NOMO-1 (cell line): ENCODE measurements at regions not wholly inside any gene's neighbourhood (a gene's known extent, or its start where the extent isn't known, plus 50 kb on each side); places are given as distances from the start of the nearest gene placed in this dataset.

ENCODE experiments used
- DNase-seq, 2 experiments: peaks; one replicate each; lab custom pipeline; 2025; ENCODE audit not compliant: unreplicated experiment in 2 of 2; lab: John Stamatoyannopoulos, UW

GRCh38 chr2:17012297-17012696, 346.7 kb upstream of the CYRIA start:
- DNase-seq, result no peak

DNA sequence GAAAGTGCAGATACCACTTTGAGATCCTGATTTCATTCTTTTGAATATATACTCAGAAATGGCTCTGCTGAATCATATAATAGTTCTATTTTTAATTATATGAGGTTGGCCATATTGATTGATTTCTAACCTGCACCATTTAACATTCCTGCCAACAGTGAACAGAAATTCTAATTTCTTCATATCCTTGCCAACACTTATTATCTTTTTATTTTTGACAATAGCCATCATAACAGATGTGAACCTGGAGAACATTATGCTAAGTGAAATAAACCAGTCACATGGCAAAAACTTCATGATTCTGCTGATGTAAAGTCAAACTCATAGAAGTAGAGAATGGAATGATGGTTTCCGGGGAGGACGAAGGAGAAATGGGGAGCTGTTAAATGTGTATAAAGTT, 344.5 kb upstream of the CYRIA start:
- DNase-seq, result no peak

DNA sequence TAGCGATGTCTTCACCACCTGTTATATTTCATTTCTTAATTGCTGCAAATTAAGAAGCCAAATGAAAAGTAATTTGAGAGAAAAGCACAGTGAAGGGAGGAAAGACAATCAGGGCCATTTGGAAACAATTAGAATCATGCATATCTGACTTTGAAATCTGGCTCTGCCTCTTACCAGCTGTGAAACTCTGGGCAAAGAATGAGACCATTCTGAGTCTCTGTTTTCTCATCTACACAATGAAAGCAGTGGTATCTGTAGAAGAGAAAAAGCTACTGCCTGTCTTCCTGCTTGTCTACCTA, 334.5 kb upstream of the CYRIA start:
- no peak for DNase-seq

DNA sequence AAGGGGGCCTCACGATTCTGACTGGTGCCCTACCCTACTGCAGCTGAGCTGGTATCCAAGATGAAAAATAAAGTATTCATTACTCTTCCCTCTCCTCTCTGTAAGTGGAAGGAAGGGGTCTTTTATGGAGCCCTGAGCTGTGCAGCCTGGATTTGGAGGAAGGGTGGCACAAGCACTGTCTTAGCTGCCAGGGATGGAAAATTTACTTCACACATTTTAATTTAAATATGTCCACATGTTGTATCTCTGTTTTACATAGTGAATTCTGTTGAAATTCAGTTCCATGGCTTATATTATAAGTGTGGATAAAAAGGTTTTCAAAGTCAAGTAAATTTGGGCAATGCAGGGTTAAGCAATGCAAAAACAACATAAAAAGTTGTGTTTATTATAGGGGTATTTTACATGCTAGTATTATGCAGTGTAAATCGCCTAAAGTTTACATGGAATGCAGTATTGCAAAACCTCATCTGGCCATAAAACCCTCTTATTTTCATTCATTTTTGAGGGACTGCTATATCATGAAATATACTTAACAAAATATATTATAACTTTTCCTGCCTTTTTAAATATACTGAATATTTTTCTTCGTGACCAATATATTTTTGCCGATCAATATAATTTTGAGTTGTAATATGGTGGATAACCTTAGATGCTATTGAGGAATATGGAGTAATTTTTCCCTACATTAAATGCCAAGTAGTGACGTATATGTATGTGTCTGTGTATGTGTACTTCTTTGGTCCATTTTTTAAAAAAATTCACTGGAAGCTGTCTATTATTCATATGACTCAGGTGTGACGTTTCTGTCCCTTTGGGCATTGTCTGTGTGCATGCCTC, 333.9 kb upstream of the CYRIA start:
- no peak for DNase-seq

DNA sequence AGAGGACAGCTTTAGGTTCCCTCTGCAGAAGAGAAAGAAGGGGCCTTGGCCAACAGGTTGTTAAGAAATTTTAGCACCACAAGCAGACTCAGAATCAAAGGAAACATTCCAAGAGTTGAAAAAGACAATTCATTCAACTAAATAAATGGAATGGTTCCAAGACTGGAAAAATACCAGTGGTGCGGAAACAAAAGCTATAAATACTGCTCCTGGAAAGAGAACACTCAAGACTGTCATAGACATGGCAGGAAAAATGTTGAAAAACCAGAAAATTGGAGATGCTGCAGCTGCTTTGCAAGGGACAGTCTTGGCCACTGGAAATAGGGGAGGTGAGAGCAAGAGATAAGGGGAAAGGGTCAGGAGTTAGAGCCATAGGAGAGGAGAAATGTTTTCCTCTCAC, 312.7 kb upstream of the CYRIA start:
- DNase-seq, result no peak

GRCh38 chr2:16974688-16975087, 309.1 kb upstream of the CYRIA start:
- DNase-seq, result no peak

DNA sequence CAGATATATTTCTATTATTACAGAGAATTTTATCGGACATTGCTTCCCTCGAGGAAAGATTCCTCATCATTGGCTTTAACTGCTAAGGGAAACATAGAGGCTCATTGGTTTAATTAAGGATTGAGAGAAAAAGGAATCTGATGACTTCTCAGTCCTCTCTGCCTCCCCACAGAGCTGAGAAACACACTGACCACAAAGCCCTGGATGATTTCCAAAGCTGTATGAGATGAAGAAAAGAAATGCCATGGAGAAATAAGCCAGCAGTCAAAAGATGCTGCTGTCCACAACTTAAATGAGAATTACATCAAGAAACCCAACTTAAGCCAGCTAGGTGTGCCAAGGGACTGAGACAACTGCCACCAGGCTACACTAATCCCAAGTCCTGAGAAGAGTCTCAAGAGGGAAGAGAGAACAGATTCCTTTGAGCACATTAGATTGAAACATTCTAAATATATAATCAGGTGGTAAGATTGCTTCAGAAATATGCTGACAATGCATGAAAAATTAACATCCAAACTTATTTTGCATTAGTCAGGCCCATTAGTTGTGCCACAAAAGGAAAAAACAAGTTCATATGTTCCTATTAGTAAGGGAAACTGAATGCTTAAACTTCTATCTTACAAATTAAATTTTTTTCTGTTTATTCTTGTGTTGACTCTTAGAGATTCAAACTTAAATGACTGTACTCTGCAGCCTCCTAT, 308.1 kb upstream of the CYRIA start:
- no peak for DNase-seq

DNA sequence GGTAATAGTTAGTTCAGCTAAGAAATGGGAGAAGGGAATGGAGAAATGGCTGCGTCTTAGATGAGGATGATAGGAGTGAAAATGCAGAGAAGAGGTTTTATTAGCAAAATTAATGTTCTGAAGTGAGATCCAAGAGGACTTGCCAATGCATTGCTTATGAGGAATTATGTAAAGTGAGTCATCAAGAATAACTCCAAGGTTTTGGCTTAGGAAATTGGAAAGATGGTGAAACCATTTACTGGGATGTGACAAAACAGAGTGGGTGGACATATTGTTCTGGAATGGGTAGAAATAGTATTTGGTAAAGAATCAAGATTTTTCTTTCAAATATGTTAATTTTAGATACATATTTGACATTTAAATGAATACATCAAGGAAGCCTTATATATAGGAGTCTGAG, 306.6 kb upstream of the CYRIA start:
- DNase-seq, result no peak

- no peak for DNase-seq
Observed at GRCh38 chr2:16971722-16972234, 306.1 kb upstream of the CYRIA start.

- DNase-seq, result peak in 1 of 2 experiments; percentile 13
Observed at GRCh38 chr2:16970948-16971347, 305.3 kb upstream of the CYRIA start.

GRCh38 chr2:16962505-16962904, 296.9 kb upstream of the CYRIA start:
- DNase-seq, result no peak

DNA sequence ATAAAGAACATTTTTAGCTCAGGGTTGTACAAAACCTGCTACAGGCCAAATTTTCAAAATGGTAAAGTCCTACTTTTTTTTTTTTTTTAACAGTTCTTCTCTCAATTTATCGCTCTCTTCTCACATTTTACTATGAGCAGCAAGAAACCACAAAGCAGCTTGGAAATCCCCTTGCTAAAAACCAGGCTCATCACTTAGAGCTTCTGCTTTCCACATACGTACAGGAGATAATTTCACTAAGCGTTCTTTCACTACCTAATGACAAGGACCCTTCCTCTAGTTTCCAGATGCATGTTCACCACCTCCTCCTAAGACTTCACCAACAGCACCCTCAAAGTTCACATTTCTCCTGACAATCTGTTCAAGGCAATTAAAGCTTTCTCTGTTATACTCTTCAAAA, 294.9 kb upstream of the CYRIA start:
- no peak for DNase-seq

DNA sequence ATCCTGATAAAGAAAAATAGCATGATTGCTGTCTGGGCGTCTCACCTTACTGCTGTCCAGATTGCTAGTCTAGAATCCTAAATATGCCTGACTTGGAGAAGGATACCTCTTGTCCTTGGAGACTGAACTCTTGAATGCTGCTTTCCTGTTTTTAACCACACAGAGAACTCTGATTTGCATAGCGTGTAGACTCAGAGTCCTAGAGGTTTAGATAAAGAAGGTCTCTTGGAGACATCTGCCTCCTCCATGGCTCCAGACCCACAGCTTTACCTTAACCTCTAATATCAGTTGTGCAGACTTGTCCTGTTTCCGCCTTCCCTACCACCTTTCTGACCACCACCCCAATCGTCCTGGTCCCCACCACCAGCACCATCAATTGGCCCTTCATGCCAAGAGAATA, 292.6 kb upstream of the CYRIA start:
- no peak for DNase-seq

- DNase-seq, result no peak
Observed at GRCh38 chr2:16952805-16953204, 287.2 kb upstream of the CYRIA start.

- no peak for DNase-seq
Observed at GRCh38 chr2:16952368-16952767, 286.7 kb upstream of the CYRIA start.

DNA sequence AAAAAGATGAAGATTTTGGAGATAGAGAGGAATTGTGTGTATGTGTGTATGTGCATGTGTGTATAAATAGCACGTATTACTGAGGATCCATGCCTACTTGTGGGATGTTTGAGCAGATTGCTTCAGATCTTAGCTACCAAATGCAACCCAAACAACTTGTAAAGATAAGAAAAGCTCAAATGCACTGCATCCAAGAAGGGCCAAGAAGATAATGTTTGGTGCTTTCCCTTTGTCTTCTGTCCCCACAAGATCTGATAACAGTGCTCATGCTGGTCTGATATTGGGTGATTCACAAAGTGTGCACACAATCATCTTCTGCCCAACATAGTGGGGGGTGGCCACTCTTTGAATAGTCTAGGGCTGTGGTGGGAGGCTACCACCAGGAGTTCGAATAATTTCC, 284.8 kb upstream of the CYRIA start:
- DNase-seq, result no peak

- no peak for DNase-seq
Observed at GRCh38 chr2:16948710-16949109, 283.1 kb upstream of the CYRIA start.

- DNase-seq, result no peak
Observed at GRCh38 chr2:16948053-16948452, 282.4 kb upstream of the CYRIA start.

GRCh38 chr2:16943279-16943958, 277.8 kb upstream of the CYRIA start:
- DNase-seq, result no peak

GRCh38 chr2:16940214-16940613, 274.6 kb upstream of the CYRIA start:
- no peak for DNase-seq

DNA sequence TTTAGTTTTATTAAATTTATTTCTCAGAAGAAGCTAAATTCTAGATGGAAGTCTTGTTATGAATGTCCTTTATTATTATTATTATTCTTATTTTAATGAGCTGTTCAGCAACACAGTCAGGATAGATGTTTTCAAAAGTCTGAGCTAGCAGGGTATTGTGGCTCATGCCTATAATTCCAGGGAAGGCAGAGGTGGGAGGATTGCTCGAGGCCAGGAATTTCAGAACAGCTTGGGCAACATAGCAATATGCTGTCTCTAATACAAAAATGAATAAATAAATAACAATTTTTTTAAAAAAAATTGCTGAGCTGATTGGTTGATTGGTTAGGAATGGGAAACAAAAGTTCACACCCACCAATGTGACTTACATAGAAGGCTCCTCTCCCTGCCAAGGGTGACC, 274.1 kb upstream of the CYRIA start:
- DNase-seq, result no peak

DNA sequence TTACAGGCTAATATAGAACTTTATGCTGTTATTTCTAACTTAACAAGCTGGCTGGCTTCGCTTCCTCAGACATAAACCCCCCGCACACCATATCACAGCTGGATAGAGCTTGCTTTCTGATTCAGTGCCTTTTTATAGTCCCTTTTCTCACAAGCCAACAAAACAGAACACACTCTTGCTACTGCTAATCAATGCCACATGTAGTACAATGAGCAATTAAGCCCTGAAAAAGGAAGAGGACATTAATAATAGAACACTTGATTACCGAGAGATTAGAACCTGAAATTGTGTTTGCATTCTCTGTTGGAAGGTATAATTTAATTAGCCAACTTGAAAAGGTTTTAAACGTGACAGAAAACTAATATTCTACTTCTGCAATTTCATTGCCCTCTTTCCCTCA, 267.7 kb upstream of the CYRIA start:
- no peak for DNase-seq
